ENCODE measurements at regions not wholly inside any gene's neighbourhood (a gene's known extent, or its start where the extent isn't known, plus 50 kb on each side); places are given as distances from the start of the nearest gene placed in this dataset.

- no peaks in the 10 kb centered on the region for H4K20me1 ChIP-seq (ENCODE audit: insufficient read depth, low read length)
- H3K4me1 ChIP-seq (ENCODE audit: control insufficient read depth in 1 of 2, insufficient read depth in 2 of 2, low read length in 2 of 2) = peaks cover 30 to 35% of the 10 kb centered on the region in 2 donors
- no peaks in the 10 kb centered on the region for H3K9me3 ChIP-seq (replicated peaks in 1 of 2; ENCODE audit: control insufficient read depth in 1 of 2, insufficient read depth in 1 of 2, low read length in 2 of 2)
- DNase-seq = no peak
- Mint-ChIP-seq H3K36me3 (no peaks in the 10 kb centered on the region), H3K27ac (peak overlapping the region in 1 of 7 donors; percentile 78), H3K4me3 (no peak overlapping the region), H3K4me1 (peaks cover 37% of the 10 kb centered on the region), H3K27me3 (ENCODE audit: low read depth in 3 of 3) (peaks cover 0 to 3% (median 1%) of the 10 kb centered on the region in 3 donors), H3K9me3 (peaks cover 0 to 2% (median 0%) of the 10 kb centered on the region in 7 donors)
- WGBS (ENCODE audit: insufficient coverage) = no CpG with 5 or more reads among the region's 2 CpGs
- H3K79me2 ChIP-seq (ENCODE audit: insufficient read depth, low read length) = no peaks in the 10 kb centered on the region
- no peaks in the 10 kb centered on the region for H3K36me3 ChIP-seq (replicated peaks in 1 of 2; ENCODE audit: control insufficient read depth in 1 of 2, insufficient read depth in 2 of 2, low read length in 2 of 2)
- no peak overlapping the region for H3K4me2 ChIP-seq (replicated peaks; ENCODE audit: extremely low read depth, low read length, poor library complexity, severe bottlenecking)
- H2AFZ ChIP-seq (ENCODE audit: insufficient read depth, low read depth, low read length, poor library complexity, severe bottlenecking) = no peak overlapping the region
- intact Hi-C loops (cut with micrococcal nuclease) = loop anchor here (5.0 kb wide), 1 partner anchor 50 kb away; no protein-coding TSS in a partner anchor
- H3K4me3 ChIP-seq (replicated peaks in 1 of 3; ENCODE audit: low read depth in 2 of 3, low read length in 3 of 3) = no peak overlapping the region
- no peak for TF ChIP-seq CTCF (IDR thresholded peaks at IDR 0.05)
- no peak overlapping the region for H3K9ac ChIP-seq (ENCODE audit: insufficient read depth, low read length, poor library complexity, severe bottlenecking)
- peak overlapping the region in 1 of 2 donors; percentile 76 for H3K27ac ChIP-seq (ENCODE audit: low read depth in 1 of 2, low read length in 2 of 2)
- no peaks in the 10 kb centered on the region for H3K27me3 ChIP-seq (ENCODE audit: control insufficient read depth in 2 of 2, insufficient read depth in 2 of 2, low read length in 2 of 2)
Observed at GRCh38 chr12:69056743-69057515, 124.0 kb upstream of the CPM start.

GRCh38 chr12:69057742-69058141 lies 124.8 kb upstream of the CPM start:
- WGBS (ENCODE audit: insufficient coverage) = no CpG with 5 or more reads among the region's 3 CpGs
- H3K4me2 ChIP-seq (replicated peaks; ENCODE audit: extremely low read depth, low read length, poor library complexity, severe bottlenecking) = no peak overlapping the region
- intact Hi-C loops (cut with micrococcal nuclease) = loop anchor here (5.0 kb wide), 1 partner anchor 50 kb away; no protein-coding TSS in a partner anchor
- Mint-ChIP-seq H3K27me3 (ENCODE audit: low read depth in 3 of 3) (peaks cover 0 to 4% (median 0%) of the 10 kb centered on the region in 3 donors), H3K36me3 (no peaks in the 10 kb centered on the region), H3K4me1 (peaks cover 42% of the 10 kb centered on the region), H3K4me3 (no peak overlapping the region), H3K27ac (no peak overlapping the region), H3K9me3 (peaks cover 0 to 2% (median 0%) of the 10 kb centered on the region in 7 donors)
- H4K20me1 ChIP-seq (ENCODE audit: insufficient read depth, low read length) = no peaks in the 10 kb centered on the region
- no peak for TF ChIP-seq CTCF (IDR thresholded peaks at IDR 0.05)
- H3K9ac ChIP-seq (ENCODE audit: insufficient read depth, low read length, poor library complexity, severe bottlenecking) = no peak overlapping the region
- no peaks in the 10 kb centered on the region for H3K27me3 ChIP-seq (ENCODE audit: control insufficient read depth in 2 of 2, insufficient read depth in 2 of 2, low read length in 2 of 2)
- no peak overlapping the region for H3K4me3 ChIP-seq (replicated peaks in 1 of 3; ENCODE audit: low read depth in 2 of 3, low read length in 3 of 3)
- no peak overlapping the region for H2AFZ ChIP-seq (ENCODE audit: insufficient read depth, low read depth, low read length, poor library complexity, severe bottlenecking)
- H3K79me2 ChIP-seq (ENCODE audit: insufficient read depth, low read length) = no peaks in the 10 kb centered on the region
- no peak overlapping the region for H3K27ac ChIP-seq (ENCODE audit: low read depth in 1 of 2, low read length in 2 of 2)
- DNase-seq = no peak
- peaks cover 30 to 35% of the 10 kb centered on the region in 2 donors for H3K4me1 ChIP-seq (ENCODE audit: control insufficient read depth in 1 of 2, insufficient read depth in 2 of 2, low read length in 2 of 2)
- H3K9me3 ChIP-seq (replicated peaks in 1 of 2; ENCODE audit: control insufficient read depth in 1 of 2, insufficient read depth in 1 of 2, low read length in 2 of 2) = no peaks in the 10 kb centered on the region
- H3K36me3 ChIP-seq (replicated peaks in 1 of 2; ENCODE audit: control insufficient read depth in 1 of 2, insufficient read depth in 2 of 2, low read length in 2 of 2) = no peaks in the 10 kb centered on the region

Measured in CD14-positive monocyte (primary cell).